ENCODE measurements at regions not wholly inside any gene's neighbourhood (a gene's known extent, or its start where the extent isn't known, plus 50 kb on each side); places are given as distances from the start of the nearest gene placed in this dataset.

DNA sequence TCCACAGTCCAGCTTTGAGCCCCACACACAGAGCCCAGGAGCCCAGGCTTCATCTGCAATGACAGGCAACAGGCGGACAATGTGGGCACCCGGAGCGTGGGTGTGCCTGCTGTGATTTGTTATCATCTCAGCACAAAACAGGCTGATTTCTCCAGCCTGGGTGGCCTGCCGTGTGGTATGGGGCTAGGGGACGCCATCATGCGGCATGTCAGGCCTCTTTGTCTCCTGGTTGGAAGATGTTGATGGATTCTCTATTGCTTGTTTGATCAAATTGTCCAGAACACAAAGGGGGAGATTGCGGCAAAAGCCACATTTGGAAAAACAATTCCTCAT is 147.1 kb downstream of the KIF26A start:
- TF ChIP-seq, protein P1, sequence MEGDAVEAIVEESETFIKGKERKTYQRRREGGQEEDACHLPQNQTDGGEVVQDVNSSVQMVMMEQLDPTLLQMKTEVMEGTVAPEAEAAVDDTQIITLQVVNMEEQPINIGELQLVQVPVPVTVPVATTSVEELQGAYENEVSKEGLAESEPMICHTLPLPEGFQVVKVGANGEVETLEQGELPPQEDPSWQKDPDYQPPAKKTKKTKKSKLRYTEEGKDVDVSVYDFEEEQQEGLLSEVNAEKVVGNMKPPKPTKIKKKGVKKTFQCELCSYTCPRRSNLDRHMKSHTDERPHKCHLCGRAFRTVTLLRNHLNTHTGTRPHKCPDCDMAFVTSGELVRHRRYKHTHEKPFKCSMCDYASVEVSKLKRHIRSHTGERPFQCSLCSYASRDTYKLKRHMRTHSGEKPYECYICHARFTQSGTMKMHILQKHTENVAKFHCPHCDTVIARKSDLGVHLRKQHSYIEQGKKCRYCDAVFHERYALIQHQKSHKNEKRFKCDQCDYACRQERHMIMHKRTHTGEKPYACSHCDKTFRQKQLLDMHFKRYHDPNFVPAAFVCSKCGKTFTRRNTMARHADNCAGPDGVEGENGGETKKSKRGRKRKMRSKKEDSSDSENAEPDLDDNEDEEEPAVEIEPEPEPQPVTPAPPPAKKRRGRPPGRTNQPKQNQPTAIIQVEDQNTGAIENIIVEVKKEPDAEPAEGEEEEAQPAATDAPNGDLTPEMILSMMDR (IDR thresholded peaks at IDR 0.05; ENCODE audit: extremely low read depth, missing control alignments), result no peak
- DNase-seq (ENCODE audit: low spot score), result no peak

GRCh38 chr14:104286086-104286485 is 147.7 kb downstream of the KIF26A start:
- no peak for DNase-seq (ENCODE audit: low spot score)
- TF ChIP-seq, protein P1 (IDR thresholded peaks at IDR 0.05; ENCODE audit: extremely low read depth, missing control alignments), result no peak

DNA sequence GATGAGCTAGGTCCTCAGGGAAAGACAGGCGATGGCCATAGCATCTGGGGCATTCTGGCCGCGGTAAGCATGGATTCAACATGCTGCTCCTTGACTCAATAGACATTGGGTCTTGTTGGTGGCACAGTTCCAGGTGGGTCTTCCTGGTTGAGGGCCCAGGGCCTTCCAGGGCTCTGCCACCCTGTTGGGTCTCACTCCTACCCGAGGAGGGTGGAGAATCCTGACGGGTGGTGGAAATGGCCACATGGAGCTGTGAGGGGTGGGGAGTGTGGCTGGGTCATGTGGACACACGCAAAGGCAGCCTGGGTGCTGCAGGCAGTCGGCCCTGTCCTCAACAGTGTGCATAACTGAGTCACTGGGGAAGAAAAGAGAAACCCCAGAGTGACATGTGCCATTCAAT is 148.1 kb downstream of the KIF26A start:
- DNase-seq (ENCODE audit: low spot score), result no peak
- TF ChIP-seq, protein P1 (IDR thresholded peaks at IDR 0.05; ENCODE audit: extremely low read depth, missing control alignments), result no peak

DNA sequence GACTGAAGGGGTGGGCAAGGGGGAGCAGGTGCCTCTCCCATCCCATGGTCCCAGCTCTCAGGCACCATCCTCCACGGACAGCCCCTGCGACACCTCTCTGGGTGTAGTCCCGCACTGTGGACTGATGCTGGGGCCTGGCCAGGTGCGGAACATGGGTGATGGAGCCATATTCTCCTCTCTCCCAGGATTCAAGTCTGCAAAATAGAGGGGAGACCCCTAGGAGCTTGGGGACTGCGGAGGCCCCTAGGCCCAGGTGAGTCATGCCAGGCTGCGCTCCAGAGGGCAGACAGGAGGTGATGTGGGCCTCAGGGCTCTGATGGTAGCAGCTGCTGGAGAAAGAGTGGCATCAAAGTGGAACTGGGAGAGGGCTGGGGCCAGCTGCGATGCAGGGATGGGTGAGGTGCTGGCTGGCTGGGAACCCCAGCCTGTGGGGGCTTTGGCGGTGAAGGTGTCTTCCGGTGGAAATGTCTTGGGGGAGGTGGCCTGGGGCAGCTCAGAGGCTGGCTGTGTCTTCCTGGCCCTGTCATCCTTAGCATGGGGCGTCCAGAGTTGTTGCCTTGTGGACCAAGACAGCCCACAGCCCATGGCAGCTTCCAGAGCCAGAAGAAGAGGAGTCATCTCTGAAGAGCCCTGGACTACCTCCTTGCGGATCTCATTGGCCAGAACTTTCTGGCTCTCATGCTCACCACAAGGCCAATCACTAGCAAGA is 149.1 kb downstream of the KIF26A start:
- TF ChIP-seq, protein P1 (IDR thresholded peaks at IDR 0.05; ENCODE audit: extremely low read depth, missing control alignments), result no peak
- DNase-seq (ENCODE audit: low spot score), result no peak

DNA sequence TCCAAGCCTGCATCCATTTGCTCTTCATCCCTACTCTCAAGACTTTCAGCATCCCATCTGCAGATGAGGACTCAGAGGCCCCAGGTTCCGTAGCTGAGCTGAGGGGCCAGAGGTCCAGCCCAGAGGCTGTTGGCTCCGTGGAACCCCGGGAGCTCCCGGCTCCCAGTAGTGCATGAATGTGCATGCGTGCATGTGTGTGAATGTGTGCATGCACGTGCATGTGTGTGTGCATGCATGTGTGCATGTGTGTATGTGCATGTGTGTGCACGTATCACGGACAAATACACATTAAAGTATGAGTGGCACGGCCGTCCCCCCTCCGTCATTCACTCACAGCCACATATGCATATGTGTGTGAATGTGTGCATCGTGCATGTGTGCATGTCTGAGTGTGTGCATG is 149.9 kb downstream of the KIF26A start:
- no peak for DNase-seq (ENCODE audit: low spot score)
- TF ChIP-seq, protein P1 (IDR thresholded peaks at IDR 0.05; ENCODE audit: extremely low read depth, missing control alignments), result no peak

DNA sequence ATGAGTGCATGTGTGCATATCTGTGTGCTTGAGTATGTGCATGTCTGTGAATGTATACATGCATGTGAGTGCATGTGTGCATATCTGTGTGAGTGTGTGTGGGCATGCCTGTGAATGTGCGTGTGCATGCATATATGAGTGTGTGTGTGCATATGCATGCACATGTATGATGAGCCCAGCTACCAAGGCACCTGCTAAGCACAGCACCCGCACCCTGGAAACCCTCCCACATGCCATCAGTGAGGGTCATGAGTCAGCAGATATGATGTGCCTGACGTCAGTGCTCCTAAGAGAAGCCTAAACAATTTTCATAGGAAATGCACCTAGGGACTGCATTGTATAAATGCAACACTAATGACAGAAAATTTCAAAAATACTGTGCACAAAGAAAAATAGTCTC is 151.1 kb downstream of the KIF26A start:
- TF ChIP-seq, protein P1 (IDR thresholded peaks at IDR 0.05; ENCODE audit: extremely low read depth, missing control alignments), result no peak
- DNase-seq (ENCODE audit: low spot score), result no peak

DNA sequence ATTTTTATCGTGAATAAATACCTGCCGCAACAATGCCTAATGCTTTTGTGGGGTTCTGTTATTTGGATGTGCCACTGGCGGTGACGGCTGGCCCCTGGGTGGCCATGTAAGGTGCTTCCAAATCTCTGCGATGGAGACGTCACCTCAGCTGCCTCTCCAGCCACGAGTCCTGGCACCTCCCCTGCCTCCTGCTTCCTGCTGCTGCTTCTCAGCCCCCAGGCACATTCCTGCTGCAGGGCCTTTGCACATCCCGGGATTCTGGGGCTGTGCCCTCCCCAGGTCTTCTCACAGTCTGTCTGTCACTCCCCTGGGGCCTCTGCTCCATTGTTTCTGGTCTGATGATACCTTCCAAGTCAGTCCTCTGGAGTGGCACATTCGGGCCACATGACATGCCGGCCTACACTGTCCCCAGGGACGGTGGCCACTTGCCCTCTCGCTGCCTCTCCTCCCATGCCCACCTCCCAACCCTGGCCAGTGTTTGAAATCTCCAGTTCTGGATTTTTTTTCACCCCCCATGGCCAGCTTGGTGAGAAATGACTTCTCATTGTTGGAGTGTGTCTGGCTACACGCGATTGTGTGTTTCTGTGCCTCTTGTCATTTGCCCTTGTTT is 151.8 kb downstream of the KIF26A start:
- no peak for DNase-seq (ENCODE audit: low spot score)
- TF ChIP-seq, protein P1 (IDR thresholded peaks at IDR 0.05; ENCODE audit: extremely low read depth, missing control alignments), result no peak

Data from GM20000 (cell line).